HG03439 (cell line): ENCODE measurements at regions not wholly inside any gene's neighbourhood (a gene's known extent, or its start where the extent isn't known, plus 50 kb on each side); places are given as distances from the start of the nearest gene placed in this dataset.
"Not testable (repeated sequence)": the region's sequence is repeated elsewhere in the genome, so short reads cannot be mapped to it uniquely, and the experiment has no call there.

Experiments
- ATAC-seq: cut with Tn5 transposase; IDR thresholded peaks from one replicate; pipeline ENCODE4 v1.9.1; 2021; ENCODE audit warnings: mild to moderate bottlenecking, moderate library complexity; ENCODE audit not compliant: unreplicated experiment

DNA sequence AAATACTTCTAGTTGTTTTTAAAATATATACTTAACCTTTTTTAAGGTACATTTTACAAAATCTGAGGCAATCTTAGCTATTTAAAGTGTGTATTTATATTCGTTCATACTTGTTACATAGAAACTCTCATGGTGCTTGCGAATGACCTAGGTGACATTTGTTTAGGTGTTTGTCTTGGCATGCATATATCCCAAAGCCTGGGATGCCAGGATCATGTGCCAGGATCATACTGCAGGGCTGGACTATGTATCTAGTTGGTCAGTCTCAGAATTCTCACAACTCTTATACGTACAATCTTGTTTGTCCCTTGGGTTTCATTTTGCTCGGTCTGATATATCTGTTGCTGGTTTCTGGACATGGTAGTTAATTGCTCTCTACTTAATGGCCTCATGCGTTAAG, 109.9 kb upstream of the WIPF3 start:
- not testable (repeated sequence) for ATAC-seq

DNA sequence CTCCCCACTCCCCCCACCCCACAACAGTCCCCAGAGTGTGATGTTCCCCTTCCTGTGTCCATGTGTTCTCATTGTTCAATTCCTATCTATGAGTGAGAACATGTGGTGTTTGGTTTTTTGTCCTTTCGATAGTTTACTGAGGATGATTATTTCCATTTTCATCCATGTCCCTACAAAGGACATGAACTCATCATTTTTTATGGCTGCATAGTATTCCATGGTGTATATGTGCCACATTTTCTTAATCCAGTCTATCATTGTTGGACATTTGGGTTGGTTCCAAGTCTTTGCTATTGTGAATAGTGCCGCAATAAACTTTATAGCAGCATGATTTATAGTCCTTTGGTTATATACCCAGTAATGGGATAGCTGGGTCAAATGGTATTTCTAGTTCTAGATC, 106.6 kb upstream of the WIPF3 start:
- ATAC-seq, result not testable (repeated sequence)

DNA sequence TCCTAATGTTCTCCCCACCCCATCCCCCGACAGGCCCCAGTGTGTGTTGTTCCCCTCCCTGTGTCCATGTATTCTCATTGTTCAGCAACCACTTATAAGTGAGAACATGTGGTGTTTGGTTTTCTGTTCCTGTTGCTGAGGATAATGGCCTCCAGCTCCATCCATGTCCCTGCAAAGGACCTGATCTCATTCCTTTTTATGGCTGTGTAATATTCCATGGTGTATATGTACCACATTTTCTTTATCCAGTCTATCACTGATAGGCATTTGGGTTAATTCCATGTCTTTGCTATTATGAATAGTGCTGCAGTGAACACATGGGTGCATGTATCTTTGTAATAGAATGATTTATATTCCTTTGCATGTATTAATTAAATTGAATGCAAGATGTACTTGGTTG, 104.8 kb upstream of the WIPF3 start:
- ATAC-seq, result not testable (repeated sequence)

DNA sequence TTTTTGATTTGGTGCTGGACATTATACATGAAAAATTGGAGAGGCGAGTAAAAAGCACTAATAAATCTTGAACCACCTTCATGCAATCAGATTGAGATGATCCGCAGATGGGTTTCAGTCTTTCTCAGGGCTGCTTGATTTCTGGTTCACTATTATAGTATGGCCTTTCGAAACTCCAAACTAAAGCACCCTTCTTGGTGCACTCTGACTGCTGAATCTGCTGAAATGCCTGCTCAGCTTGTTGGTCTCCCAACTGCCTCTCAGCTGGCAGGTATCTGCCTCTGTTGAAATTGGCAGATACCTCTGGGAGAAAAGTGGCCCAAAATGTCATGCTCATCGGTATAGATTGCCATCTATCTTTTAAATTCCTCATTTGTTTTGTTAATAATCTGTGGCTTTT, 102.5 kb upstream of the WIPF3 start:
- not testable (repeated sequence) for ATAC-seq

DNA sequence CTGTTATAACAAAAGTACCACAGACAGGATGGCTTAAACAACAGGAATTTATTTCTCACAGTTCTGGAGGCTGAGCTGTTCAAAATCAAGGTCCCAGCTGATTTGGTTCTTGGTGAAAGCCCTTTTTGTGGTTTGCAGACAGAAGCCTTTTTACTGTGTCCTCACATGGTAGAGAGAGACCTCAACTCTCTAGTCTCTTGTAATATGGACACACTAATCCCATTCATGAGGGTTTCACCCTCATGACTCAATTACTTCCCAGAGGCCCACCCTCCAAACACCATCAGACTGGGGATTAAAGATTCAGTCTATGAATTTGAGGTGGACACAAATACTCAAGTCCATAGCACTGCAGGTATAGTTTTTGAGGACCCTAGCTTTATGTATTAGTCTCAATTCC, 97.3 kb upstream of the WIPF3 start:
- not testable (repeated sequence) for ATAC-seq

DNA sequence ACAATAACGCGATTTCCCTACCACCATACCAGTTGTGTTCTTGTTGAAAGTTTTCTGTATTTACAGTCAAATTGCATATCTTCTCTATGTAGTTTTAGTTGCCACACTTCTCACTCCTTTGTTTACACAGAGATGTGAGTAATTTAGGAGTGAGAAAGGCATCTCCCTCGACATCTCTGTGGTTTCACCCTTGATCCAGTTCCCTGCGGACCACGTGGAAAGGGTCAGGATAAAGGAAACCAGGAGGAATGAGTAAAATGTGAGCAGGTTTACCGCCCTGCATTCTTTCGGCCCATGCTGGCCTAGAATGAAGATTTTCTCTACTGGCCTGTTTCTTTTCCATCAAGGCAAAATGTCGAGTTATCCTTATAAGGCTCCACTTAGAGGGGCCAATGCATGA, 83.2 kb upstream of the WIPF3 start:
- ATAC-seq, result not testable (repeated sequence)

DNA sequence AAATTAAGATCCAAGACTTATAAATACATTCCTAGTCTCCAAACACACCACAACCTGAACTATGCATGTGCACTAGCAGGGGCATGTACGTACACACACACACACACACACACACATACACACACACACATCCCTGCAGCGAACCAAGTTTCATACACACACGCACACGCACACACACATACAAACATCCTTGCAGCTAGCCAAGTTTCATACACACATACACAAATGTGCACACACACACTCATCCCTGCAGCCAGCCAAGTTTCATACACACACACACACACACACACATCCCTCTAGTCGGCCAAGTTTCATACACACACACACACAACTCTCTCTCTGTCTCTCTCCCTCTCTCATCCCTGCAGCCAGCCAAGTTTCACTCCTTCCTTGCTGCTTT, 82.7 kb upstream of the WIPF3 start:
- ATAC-seq, result no peak

DNA sequence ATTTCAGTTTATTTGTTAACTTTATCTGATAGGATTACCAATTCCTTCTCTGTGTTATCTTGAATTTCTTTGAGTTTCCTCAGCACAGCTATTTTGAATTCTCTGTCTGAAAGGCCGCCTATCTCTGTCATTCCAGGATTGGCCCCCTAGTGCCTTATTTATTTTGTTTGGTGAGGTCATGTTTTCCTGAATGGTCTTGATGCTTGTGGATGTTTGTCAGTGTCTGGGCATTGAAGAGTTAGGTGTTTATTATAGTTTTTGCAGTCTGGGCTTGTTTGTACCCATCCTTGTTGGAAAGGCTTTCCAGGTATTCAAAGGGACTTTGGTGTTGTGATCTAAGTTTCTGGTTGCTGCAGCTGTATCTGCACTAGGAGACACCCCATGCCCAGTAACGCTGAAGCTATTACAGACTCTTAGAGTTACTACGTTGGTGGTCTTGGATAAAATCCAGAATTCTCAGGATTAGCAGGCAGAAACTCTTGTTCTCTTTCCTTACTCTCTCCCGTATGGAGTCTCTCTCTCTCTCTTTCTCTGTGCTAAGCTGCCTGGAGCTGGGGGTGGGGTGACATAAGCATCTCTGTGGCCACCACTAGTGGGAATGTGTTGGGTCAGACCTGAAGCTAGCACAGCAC, 76.7 kb upstream of the WIPF3 start:
- not testable (repeated sequence) for ATAC-seq

DNA sequence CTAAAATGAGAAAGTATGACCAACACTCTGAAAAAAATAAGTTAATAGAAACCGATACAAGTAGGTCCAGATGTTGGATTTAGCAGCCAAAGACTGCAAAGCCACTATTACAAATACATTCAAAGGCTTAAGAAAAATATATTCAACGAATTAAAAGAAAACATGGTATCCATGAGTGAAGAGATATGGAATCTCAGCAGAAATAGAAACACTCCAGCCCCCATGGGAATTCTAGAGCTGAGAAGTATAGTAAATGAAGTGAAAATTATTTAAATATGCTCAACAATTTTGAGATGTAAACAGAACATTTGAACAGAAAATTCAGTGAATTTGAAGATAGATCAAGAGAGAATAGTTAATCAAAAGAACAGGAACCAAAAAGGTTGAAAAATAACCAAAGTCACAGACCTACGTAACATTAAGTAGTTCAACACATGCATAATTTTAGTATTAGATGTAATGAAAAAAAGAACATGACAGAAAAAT, 72.0 kb upstream of the WIPF3 start:
- ATAC-seq, result no peak

DNA sequence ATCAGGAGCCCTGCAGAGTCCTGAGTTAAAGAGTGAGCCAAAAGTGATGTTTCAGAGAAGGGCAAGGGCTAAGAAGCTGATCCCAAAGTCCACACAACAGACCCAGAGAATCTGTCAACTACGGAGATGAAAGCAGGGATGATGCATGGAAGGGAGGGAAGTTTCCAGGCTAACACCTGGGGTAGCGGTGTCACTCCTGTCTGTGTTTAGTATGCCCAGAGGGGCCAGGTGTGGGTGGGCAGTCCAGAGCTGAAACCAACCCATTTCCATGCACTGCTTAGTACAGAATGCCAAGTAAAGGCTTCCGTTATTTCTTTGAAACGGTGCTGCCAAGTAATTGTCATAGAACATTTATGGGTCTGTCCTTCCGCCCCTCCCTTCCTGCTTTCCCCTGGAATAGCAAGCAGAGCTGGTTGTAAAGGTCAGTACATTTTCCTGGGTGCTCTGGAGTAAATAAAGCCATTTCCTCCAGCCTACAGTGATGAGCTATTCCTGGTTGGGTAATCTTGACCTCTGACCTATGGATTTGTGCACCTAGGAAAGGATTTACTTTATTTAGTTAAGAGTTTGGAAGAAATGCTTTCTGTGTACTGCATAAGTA, 58.6 kb upstream of the WIPF3 start:
- not testable (repeated sequence) for ATAC-seq

DNA sequence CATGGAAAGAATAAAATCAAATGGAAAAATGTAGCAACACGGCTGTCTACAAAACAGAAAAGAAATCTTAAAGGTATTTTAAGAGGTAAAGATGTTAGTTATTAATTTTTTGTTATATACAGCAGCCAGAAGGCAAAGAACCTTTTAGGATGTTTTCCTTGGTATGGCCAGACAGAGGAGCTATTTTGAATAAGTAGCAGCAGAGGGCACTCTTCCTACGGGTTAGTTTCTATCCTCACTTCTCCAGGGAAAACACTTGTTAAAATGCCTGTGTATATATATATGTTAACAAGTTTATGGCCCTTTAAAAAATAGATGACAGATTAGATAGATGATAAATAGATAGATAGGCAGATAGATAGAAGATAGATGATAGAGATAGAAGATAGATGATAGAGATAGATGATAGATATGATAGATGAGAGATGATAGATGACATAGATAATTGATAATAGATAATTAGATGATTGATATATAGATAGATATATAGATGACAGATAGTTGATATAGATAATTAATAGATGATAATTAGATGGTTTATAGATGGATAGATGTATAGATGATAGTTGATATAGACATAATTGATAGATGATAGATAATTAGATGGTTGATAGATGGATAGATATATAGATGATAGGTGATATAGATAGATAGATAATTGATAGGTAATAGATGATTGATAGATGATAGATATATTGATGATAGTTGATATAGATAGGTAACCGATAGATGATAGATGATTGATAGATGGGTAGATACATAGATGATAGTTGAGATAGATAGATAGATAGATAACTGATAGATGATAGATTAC, 57.8 kb upstream of the WIPF3 start:
- no peak for ATAC-seq

DNA sequence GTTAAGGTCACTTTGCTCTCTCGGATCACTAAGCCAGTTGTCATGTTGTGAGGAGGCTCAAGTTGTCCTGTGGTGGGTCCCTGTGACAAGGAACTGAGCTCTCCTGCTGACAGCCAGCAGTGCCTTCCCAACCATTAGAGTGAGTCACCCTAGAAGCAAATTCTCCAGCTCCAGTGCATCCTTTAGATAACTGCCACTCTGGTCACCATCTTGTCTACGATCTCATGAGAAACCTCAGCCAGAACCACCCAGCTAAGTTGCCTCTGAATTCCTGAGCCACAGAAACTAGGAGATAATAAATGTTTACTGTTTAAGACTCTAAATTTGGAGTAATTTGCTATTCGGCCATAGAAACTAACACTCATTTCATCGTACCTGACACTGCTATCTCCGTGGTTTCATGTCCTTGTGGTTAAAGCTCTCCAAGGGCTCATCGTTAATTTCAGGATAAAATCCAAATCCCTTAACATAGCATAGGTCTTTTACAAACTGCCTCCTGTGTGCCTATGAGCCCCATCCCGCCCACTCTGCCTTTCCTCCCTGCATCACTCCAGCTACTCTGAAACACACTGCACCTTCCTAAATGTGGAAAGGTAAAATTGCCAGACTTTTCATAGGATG, 56.5 kb upstream of the WIPF3 start:
- ATAC-seq, result no peak

DNA sequence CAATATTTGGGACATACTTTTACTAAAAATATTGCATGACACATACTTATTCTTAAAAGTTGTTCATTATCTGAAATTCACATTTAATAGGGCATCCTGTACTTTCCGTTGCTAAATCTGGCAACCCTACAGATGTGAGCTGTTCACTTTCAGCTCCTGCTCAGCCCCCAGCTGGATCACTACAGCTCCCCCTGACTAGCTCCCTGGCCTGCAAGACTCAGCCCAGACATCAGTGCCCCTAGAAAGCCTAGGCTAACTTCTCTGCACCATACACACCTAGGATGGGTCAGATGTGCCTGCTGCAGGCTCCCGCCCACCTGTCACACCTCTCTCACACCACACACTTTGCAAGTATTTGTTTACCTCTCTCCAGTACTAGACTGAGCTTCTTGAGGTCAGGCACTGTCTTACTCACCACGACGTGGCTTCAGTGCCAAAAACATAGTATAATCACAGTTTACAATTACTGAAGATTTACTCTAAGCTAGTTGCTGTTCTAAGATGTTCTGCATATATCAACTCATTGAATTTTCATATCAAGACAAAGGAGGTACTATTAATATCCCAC, 55.9 kb upstream of the WIPF3 start:
- not testable (repeated sequence) for ATAC-seq

DNA sequence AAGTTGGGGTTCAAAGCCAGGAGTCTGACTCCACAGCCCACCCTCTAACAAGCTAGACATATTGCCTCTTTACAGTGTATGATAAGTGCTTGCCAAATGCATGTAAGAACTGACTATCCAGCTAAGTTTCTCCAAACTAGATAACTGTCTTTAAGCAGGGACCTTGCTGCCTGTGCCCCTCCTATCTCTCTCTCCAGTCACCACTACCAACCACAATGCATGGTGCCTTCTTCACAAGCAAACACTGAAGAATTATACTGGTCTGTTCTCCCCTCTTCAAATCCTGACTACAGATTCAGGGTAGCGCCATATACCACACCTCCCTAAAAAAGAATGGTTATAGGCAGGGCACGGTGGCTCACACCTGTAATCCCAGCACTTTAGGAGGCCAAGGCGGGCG, 55.3 kb upstream of the WIPF3 start:
- not testable (repeated sequence) for ATAC-seq

DNA sequence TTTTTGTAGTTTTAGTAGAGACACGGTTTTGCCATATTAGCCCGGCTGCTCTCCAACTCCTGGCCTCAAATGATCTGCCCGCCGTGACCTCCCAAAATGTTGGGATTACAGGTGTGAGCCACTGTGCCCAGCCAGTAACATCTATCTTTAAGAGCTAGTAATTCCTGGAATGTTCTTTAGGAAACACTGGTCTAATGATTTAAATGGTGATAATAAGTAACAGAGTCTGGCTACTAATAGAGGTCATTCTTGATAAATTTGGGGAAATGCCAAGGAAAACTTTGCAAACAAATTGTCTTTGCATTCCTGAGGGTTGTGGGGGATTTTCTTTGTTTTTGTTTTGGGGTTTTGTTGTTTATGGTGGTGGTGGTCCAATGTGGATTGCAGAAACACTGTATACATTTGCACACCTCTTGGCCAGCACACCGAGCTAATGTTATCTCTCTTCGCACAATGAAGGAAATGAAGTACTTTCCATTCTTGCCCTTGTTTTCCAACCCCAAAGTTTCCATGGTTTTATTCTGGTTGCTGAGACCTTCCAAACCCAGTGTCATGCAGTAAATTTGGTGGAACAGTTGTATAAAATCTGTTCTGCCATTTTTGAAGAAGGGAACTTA, 51.3 kb upstream of the WIPF3 start:
- ATAC-seq, result no peak
